ENCODE measurements at regions not wholly inside any gene's neighbourhood (a gene's known extent, or its start where the extent isn't known, plus 50 kb on each side); places are given as distances from the start of the nearest gene placed in this dataset.
"Not testable (repeated sequence)": the region's sequence is repeated elsewhere in the genome, so short reads cannot be mapped to it uniquely, and the experiment has no call there.

GRCh38 chr4:131732034-131732630 lies 1417.0 kb upstream of the PCDH10 start:
- H3K36me3 ChIP-seq (ENCODE audit: control insufficient read depth, insufficient read depth, low read length); DNase-seq (ENCODE audit: low read depth); H3K27me3 ChIP-seq (ENCODE audit: control insufficient read depth, insufficient read depth, low read length); H3K4me3 ChIP-seq (ENCODE audit: low read depth, low read length): not testable (repeated sequence)

GRCh38 chr4:131734321-131734720 lies 1414.8 kb upstream of the PCDH10 start:
- not testable (repeated sequence) for H3K4me3 ChIP-seq (ENCODE audit: low read depth, low read length); H3K36me3 ChIP-seq (ENCODE audit: control insufficient read depth, insufficient read depth, low read length); H3K27me3 ChIP-seq (ENCODE audit: control insufficient read depth, insufficient read depth, low read length); DNase-seq (ENCODE audit: low read depth)

- not testable (repeated sequence) for DNase-seq (ENCODE audit: low read depth); H3K4me3 ChIP-seq (ENCODE audit: low read depth, low read length); H3K36me3 ChIP-seq (ENCODE audit: control insufficient read depth, insufficient read depth, low read length); H3K27me3 ChIP-seq (ENCODE audit: control insufficient read depth, insufficient read depth, low read length)
These were observed 1414.2 kb upstream of the PCDH10 start for GRCh38 chr4:131734851-131735385.

DNA sequence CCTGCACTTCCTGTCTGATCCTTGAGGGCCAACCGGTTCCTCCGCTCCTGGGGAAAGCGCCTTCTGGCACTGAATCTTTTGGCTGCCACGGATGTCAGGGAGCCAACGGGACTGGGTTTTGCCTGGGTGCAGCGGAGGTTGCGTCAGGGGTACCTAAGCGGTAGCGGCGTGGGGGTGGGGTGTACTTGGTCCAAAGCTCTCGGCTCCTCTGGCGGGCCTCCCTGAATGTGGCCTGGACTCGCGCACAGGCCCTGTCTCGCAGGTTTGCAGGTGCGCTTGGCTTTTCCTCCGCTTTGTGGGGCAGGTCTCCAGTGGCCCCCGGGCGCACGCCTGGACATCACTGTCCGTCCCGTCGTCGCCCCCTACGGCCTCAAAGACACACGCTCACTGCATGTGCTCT lies 1410.1 kb upstream of the PCDH10 start:
- H3K36me3 ChIP-seq (ENCODE audit: control insufficient read depth, insufficient read depth, low read length); H3K27me3 ChIP-seq (ENCODE audit: control insufficient read depth, insufficient read depth, low read length); H3K4me3 ChIP-seq (ENCODE audit: low read depth, low read length); DNase-seq (ENCODE audit: low read depth): not testable (repeated sequence)

DNA sequence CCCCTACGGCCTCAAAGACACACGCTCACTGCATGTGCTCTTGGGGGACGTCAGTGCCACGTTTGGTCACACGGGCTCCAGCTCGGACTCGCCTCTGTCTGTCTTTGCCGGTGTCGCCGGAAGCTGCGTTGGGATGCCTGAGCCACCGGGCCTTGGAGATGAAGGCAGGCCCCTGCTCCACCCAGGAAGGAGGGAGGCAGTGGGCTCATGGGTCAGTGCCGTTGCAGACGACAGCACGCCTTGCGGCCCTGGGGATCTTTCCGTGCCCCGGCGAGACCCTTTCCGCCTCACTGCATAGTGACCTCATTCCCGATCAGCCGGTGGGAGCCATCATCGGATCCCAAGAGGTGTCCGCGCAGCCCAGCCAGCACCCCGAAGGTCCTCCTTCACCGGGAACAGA lies 1407.3 kb upstream of the PCDH10 start:
- not testable (repeated sequence) for H3K4me3 ChIP-seq (ENCODE audit: low read depth, low read length); DNase-seq (ENCODE audit: low read depth); H3K36me3 ChIP-seq (ENCODE audit: control insufficient read depth, insufficient read depth, low read length); H3K27me3 ChIP-seq (ENCODE audit: control insufficient read depth, insufficient read depth, low read length)

- H3K27me3 ChIP-seq (ENCODE audit: control insufficient read depth, insufficient read depth, low read length); DNase-seq (ENCODE audit: low read depth); H3K36me3 ChIP-seq (ENCODE audit: control insufficient read depth, insufficient read depth, low read length); H3K4me3 ChIP-seq (ENCODE audit: low read depth, low read length): not testable (repeated sequence)
These were observed 1406.4 kb upstream of the PCDH10 start for GRCh38 chr4:131742536-131743205.

DNA sequence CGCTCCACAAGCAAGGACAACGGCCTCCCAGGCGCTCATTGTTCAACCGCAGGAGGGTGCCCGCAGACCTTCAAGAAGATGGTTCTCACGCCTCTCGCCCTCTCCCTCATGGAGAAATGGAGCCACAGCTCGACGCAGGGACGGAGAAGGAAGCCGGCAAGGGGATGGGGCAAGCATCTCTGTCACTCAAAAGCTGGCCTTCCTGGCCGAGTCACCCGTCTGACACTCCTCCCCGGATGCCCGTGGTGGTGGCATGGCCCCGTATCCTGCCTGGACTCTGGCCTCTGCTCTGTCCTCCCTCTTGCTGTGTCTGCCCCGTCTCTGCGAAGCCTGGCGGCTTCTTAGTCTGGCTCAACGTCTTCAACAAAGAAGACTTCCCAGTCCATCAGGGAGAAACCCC lies 1405.7 kb upstream of the PCDH10 start:
- not testable (repeated sequence) for DNase-seq (ENCODE audit: low read depth); H3K27me3 ChIP-seq (ENCODE audit: control insufficient read depth, insufficient read depth, low read length); H3K36me3 ChIP-seq (ENCODE audit: control insufficient read depth, insufficient read depth, low read length); H3K4me3 ChIP-seq (ENCODE audit: low read depth, low read length)

DNA sequence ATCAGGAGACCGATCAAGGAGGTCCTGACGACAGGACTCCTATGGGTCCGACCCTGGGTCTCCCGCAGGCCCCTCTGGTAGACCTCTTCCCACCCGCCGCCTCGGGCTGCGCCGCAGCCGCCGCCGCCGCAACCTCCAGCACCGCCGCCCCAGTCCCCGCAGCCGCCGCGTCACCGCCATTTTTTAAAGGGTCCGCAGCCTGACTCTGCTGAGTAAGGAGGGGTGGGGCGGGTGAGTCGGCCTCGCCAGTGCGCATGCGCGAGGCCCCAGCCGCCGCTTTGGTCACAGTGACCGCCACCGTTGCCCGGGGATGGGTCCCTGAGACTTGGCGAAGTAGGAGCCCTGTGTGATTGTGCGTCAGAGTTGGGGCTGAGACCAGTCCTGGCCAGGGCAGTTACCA lies 1401.9 kb upstream of the PCDH10 start:
- not testable (repeated sequence) for H3K36me3 ChIP-seq (ENCODE audit: control insufficient read depth, insufficient read depth, low read length); H3K27me3 ChIP-seq (ENCODE audit: control insufficient read depth, insufficient read depth, low read length); H3K4me3 ChIP-seq (ENCODE audit: low read depth, low read length); DNase-seq (ENCODE audit: low read depth)

- H3K27me3 ChIP-seq (ENCODE audit: control insufficient read depth, insufficient read depth, low read length); DNase-seq (ENCODE audit: low read depth); H3K4me3 ChIP-seq (ENCODE audit: low read depth, low read length); H3K36me3 ChIP-seq (ENCODE audit: control insufficient read depth, insufficient read depth, low read length): not testable (repeated sequence)
These were observed 1399.9 kb upstream of the PCDH10 start for GRCh38 chr4:131749224-131749623.

GRCh38 chr4:131750006-131750405 lies 1399.1 kb upstream of the PCDH10 start:
- DNase-seq (ENCODE audit: low read depth); H3K36me3 ChIP-seq (ENCODE audit: control insufficient read depth, insufficient read depth, low read length); H3K4me3 ChIP-seq (ENCODE audit: low read depth, low read length); H3K27me3 ChIP-seq (ENCODE audit: control insufficient read depth, insufficient read depth, low read length): not testable (repeated sequence)

DNA sequence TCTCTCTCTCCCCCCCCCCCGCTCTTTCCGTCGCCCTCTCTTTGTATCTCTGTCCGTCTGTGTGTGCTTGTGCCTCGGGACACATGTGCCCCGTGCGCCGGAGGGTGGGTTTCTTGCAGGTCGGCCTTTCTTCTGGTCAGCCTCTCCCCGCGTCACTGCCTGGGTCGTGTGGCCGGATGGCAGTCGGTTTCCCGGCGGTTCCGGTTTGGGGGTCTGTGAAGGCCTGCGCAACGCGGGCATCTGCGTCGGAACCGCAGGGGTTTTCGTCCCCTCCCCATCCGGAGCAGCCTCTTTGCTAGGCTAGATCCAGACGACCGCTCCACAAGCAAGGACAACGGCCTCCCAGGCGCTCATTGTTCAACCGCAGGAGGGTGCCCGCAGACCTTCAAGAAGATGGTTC lies 1398.6 kb upstream of the PCDH10 start:
- not testable (repeated sequence) for H3K27me3 ChIP-seq (ENCODE audit: control insufficient read depth, insufficient read depth, low read length); H3K36me3 ChIP-seq (ENCODE audit: control insufficient read depth, insufficient read depth, low read length); DNase-seq (ENCODE audit: low read depth); H3K4me3 ChIP-seq (ENCODE audit: low read depth, low read length)

GRCh38 chr4:131762234-131762633 lies 1386.9 kb upstream of the PCDH10 start:
- not testable (repeated sequence) for H3K4me3 ChIP-seq (ENCODE audit: low read depth, low read length); DNase-seq (ENCODE audit: low read depth); H3K36me3 ChIP-seq (ENCODE audit: control insufficient read depth, insufficient read depth, low read length); H3K27me3 ChIP-seq (ENCODE audit: control insufficient read depth, insufficient read depth, low read length)
